GM23338 (cell line): ENCODE measurements at regions not wholly inside any gene's neighbourhood (a gene's known extent, or its start where the extent isn't known, plus 50 kb on each side); places are given as distances from the start of the nearest gene placed in this dataset.

Experiments used
- CREB1 ChIP-seq: fragments of 250-450 bp; sonication (Bioruptor Pico); IDR thresholded peaks from 2 replicates; pipeline ENCODE4 v1.5.0; 2020; ENCODE audit warnings: low read depth, mild to moderate bottlenecking, moderate library complexity
- ETS1 ChIP-seq: IDR thresholded peaks from 2 replicates; pipeline ENCODE4 v1.6.1; 2016; ENCODE audit warnings: antibody characterized with exemption
- EZH2 ChIP-seq: fragments of 200-600 bp; sonication (generic); IDR thresholded peaks from one replicate; pipeline ENCODE4 v1.8.0; 2017; ENCODE audit warnings: antibody characterized with exemption, mild to moderate bottlenecking, low read depth; ENCODE audit not compliant: unreplicated experiment
- EZH2phosphoT487 ChIP-seq: fragments of 200-600 bp; sonication (generic); IDR thresholded peaks from one replicate; pipeline ENCODE4 v1.8.1; 2018; ENCODE audit warnings: antibody characterized with exemption; ENCODE audit not compliant: unreplicated experiment
- JUNB ChIP-seq: IDR thresholded peaks from one replicate; pipeline ENCODE4 v1.6.1; 2016; ENCODE audit warnings: antibody characterized with exemption; ENCODE audit not compliant: unreplicated experiment
- POLR2AphosphoS5 ChIP-seq: IDR thresholded peaks from 2 replicates; pipeline ENCODE4 v1.6.1; 2016; ENCODE audit warnings: antibody characterized with exemption, low read depth
- REST ChIP-seq: IDR thresholded peaks from one replicate; pipeline ENCODE4 v1.6.1; 2018; ENCODE audit warnings: antibody characterized with exemption; ENCODE audit not compliant: unreplicated experiment
- STAT1 ChIP-seq: IDR thresholded peaks from one replicate; pipeline ENCODE4 v1.6.1; 2016; ENCODE audit warnings: antibody characterized with exemption; ENCODE audit not compliant: unreplicated experiment
- ZNF114 ChIP-seq: fragments of 250-450 bp; sonication (Bioruptor Pico); IDR thresholded peaks from 2 replicates; pipeline ENCODE4 v1.5.0; 2020; ENCODE audit warnings: mild to moderate bottlenecking, moderate library complexity
- TF ChIP-seq, protein P1 (sequence below), 2 experiments: fragments of 200-600 bp in 1 of 2; sonication (generic) in 1 of 2; conservative IDR thresholded peaks; 2 replicates each; pipeline versions ENCODE4 v1.5.1 to v1.6.1; 2016 to 2017; ENCODE audit warnings: antibody characterized with exemption in 2 of 2, low read depth in 2 of 2, mild to moderate bottlenecking in 2 of 2, moderate library complexity in 1 of 2

GRCh38 chr5:98416541-98416940 is 356.9 kb upstream of the RGMB start:
- TF ChIP-seq POLR2AphosphoS5: no peak
- TF ChIP-seq EZH2phosphoT487: no peak
- TF ChIP-seq, protein P1, sequence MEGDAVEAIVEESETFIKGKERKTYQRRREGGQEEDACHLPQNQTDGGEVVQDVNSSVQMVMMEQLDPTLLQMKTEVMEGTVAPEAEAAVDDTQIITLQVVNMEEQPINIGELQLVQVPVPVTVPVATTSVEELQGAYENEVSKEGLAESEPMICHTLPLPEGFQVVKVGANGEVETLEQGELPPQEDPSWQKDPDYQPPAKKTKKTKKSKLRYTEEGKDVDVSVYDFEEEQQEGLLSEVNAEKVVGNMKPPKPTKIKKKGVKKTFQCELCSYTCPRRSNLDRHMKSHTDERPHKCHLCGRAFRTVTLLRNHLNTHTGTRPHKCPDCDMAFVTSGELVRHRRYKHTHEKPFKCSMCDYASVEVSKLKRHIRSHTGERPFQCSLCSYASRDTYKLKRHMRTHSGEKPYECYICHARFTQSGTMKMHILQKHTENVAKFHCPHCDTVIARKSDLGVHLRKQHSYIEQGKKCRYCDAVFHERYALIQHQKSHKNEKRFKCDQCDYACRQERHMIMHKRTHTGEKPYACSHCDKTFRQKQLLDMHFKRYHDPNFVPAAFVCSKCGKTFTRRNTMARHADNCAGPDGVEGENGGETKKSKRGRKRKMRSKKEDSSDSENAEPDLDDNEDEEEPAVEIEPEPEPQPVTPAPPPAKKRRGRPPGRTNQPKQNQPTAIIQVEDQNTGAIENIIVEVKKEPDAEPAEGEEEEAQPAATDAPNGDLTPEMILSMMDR (conservative IDR thresholded peaks at IDR 0.05; ENCODE audit: low read depth in 2 of 2): no peak
- TF ChIP-seq ZNF114 (CRISPR knock-in tag): no peak
- no peak for TF ChIP-seq EZH2
- TF ChIP-seq CREB1 (CRISPR knock-in tag): no peak
- no peak for TF ChIP-seq REST
- no peak for TF ChIP-seq JUNB
- no peak for TF ChIP-seq ETS1
- TF ChIP-seq STAT1: no peak
